ENCODE measurements at regions not wholly inside any gene's neighbourhood (a gene's known extent, or its start where the extent isn't known, plus 50 kb on each side); places are given as distances from the start of the nearest gene placed in this dataset.

DNA sequence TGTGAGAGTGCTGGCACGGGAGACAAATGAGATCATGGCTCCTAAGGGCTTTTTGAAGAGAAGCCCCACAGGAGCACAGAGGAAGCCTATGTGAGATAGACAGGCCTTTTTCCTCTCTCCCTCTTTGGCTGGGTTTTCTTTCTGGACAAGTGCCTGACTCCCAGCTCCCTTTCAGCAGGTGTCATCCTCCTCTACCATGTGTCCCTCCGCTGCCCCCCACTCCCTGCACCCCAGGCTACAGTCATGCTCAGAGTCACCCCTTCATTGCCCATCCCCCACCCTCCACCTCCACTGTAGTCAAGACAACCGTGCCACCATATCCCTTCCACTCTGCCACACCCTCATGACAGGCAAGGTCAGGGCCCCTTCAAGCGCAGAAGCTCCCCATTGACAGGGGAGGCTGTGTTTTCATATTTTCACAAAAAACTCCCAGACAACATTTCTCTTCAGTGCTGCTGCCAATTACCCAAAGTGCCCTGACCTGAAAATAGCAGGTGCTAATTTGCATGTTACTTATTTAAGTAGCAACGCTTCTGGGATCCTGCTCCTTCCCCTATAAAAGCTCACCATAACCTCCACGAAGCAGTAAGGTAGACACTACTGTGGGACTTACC lies 92.1 kb upstream of the IPO9 start:
- WGBS, 2 donors, result 72 to 79% methylated on average over 6 of the region's 6 CpGs
- no peaks in the 10 kb centered on the region for H3K36me3 ChIP-seq

DNA sequence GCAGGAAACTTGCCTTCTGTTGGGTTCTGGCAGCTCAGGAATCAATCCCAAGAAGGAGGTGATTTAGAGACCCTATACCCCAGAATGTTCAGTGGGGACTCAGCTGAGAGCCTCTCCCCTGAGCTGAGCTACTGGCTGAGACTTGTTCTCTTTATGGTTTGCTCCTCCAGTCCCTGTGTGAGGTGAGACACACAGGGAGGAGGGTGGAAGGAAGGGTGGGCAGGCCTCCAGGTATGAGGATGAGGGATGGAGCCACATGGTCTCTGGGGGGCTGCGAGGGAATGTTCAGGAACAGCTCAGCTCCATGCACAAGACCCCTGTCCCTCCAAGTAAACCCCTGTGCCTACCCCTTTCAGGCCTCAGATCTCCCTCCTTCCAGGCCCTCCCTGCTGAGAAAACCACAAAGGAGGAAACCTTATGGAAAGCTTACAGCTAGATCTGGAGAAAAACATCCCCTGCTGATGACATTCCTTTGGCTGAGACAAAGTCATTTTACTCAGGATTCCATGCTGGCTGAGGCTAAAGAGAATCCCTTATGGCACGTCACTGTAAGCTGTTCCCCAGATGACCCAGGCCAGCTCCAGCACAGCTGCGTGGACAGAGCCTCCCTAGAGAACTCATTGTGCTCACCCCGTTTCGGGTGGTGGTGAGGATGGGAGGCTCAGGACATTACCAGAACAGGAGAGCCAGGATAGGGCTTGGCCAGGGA lies 91.5 kb upstream of the IPO9 start:
- 77 to 82% methylated on average over 5 of the region's 5 CpGs for WGBS, 2 donors
- Histone ChIP-seq H3K4me3 (replicated peaks in 1 of 3) (no peak overlapping the region), H3K36me3 (no peaks in the 10 kb centered on the region), H3K27ac (peak overlapping the region in 1 of 3 donors; percentile 18), H3K27me3 (no peaks in the 10 kb centered on the region), H3K4me1 (peaks cover 9 to 69% of the 10 kb centered on the region in 2 donors), H3K9me3 (no peaks in the 10 kb centered on the region)
- intact Hi-C loops (cut with DNase I), result no loop called here
- DNase-seq, result no peak
- TF ChIP-seq POLR2A (IDR thresholded peaks at IDR 0.05), result no peak
- TF ChIP-seq, protein P1, sequence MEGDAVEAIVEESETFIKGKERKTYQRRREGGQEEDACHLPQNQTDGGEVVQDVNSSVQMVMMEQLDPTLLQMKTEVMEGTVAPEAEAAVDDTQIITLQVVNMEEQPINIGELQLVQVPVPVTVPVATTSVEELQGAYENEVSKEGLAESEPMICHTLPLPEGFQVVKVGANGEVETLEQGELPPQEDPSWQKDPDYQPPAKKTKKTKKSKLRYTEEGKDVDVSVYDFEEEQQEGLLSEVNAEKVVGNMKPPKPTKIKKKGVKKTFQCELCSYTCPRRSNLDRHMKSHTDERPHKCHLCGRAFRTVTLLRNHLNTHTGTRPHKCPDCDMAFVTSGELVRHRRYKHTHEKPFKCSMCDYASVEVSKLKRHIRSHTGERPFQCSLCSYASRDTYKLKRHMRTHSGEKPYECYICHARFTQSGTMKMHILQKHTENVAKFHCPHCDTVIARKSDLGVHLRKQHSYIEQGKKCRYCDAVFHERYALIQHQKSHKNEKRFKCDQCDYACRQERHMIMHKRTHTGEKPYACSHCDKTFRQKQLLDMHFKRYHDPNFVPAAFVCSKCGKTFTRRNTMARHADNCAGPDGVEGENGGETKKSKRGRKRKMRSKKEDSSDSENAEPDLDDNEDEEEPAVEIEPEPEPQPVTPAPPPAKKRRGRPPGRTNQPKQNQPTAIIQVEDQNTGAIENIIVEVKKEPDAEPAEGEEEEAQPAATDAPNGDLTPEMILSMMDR (IDR thresholded peaks at IDR 0.05), result no peak

More for the DNA sequence above, 92.1 kb upstream of the IPO9 start:
- Histone ChIP-seq H3K9me3 (no peaks in the 10 kb centered on the region), H3K4me1 (peaks cover 9 to 62% of the 10 kb centered on the region in 2 donors), H3K27me3 (no peaks in the 10 kb centered on the region), H3K27ac (no peak overlapping the region), H3K4me3 (replicated peaks in 1 of 3) (no peak overlapping the region)
- intact Hi-C loops (cut with DNase I), result no loop called here
- no peak for TF ChIP-seq POLR2A (IDR thresholded peaks at IDR 0.05)
- TF ChIP-seq, protein P1 (IDR thresholded peaks at IDR 0.05), result no peak
- no peak for DNase-seq

DNA sequence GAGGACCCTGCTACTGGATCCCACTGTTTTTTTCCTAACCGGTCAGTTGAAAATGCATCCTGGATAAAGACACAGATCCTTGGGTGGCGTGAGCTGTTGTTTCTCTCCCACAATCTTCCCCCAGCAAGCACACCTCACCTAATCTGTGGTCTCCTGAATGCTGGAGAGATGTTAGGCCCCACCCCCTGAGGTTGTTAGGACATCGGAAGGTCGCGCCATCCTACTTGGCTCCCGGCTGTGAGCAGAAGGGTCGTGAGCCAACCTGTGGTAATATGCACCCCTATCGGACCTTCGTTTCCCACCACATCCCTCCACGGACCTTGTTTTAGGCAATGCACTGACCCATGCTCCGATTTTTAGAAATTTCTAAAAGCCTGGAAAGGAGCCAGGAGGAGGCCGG lies 89.9 kb upstream of the IPO9 start:
- no peak for TF ChIP-seq POLR2A (IDR thresholded peaks at IDR 0.05)
- TF ChIP-seq, protein P1 (IDR thresholded peaks at IDR 0.05), result no peak
- WGBS, 2 donors, result 42 to 43% methylated on average over 12 of the region's 12 CpGs
- DNase-seq, result no peak
- Histone ChIP-seq H3K36me3 (no peaks in the 10 kb centered on the region), H3K27me3 (no peaks in the 10 kb centered on the region), H3K4me1 (peaks cover 9 to 70% of the 10 kb centered on the region in 2 donors), H3K4me3 (replicated peaks in 1 of 3) (peak overlapping the region in 2 of 3 donors; percentile 60 to 63), H3K9me3 (no peaks in the 10 kb centered on the region), H3K27ac (peak overlapping the region in 2 of 3 donors; percentile 66 to 77)
- intact Hi-C loops (cut with DNase I), result no loop called here

DNA sequence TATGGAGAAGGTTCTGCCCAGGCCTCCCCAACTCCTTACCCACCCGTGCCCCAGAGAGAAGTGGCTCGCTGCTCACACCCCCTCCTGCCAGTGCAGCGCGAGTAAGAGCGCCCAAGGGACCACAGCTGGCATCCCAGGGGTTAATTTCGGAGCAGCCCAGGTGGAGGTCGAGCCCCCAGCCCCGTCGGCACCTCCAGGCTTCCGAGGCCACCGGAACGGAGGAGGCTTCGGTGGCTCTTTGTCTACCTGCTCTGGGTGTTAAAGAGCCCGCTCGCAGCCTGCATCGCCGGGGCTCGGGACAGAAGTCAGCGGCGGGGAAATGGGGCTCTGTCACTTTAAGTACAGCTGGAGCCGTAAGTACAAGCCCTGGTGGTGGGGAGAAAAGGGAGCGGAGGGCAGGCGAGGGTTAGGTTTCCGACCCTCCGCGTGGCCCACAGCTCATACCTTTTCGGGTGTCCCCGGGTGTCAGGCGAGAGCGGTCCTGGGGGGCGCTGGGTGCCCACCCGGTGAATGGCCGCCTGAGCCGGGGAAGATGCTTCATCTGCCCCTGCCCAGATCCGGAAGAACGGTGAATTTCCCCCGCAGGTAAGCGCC lies 89.4 kb upstream of the IPO9 start:
- no peaks in the 10 kb centered on the region for H3K36me3 ChIP-seq
- intact Hi-C loops (cut with DNase I), result no loop called here
- peak; percentile 67 to 68 for DNase-seq
- peak overlapping the region; percentile 32 to 77 (median 66) for H3K27ac ChIP-seq
- H3K4me3 ChIP-seq (replicated peaks in 1 of 3), result peak overlapping the region; percentile 28 to 63 (median 60)
- H3K9me3 ChIP-seq, result no peaks in the 10 kb centered on the region
- H3K4me1 ChIP-seq, result peaks cover 9 to 69% of the 10 kb centered on the region in 2 donors
- 3 to 17% methylated on average over 19 to 27 of the region's 38 CpGs for WGBS, 2 donors
- H3K27me3 ChIP-seq, result no peaks in the 10 kb centered on the region
- TF ChIP-seq, protein P1 (IDR thresholded peaks at IDR 0.05), result no peak
- no peak for TF ChIP-seq POLR2A (IDR thresholded peaks at IDR 0.05)

All from thyroid gland (tissue), 4 donors.